ENCODE measurements at regions not wholly inside any gene's neighbourhood (a gene's known extent, or its start where the extent isn't known, plus 50 kb on each side); places are given as distances from the start of the nearest gene placed in this dataset.

GRCh38 chrX:80098038-80098437, 83.5 kb downstream of the TBX22 start:
- no peak for DNase-seq

- DNase-seq: no peak
Observed at GRCh38 chrX:80120335-80120734, 105.8 kb downstream of the TBX22 start.

- DNase-seq: no peak
Observed at GRCh38 chrX:80138938-80139337, 124.4 kb downstream of the TBX22 start.

GRCh38 chrX:80139564-80139963, 125.0 kb downstream of the TBX22 start:
- DNase-seq: no peak

GRCh38 chrX:80170581-80170980, 156.0 kb downstream of the TBX22 start:
- DNase-seq: no peak

GRCh38 chrX:80173261-80173660, 158.7 kb downstream of the TBX22 start:
- DNase-seq: no peak

- no peak for DNase-seq
Observed at GRCh38 chrX:80174925-80175574, 160.5 kb downstream of the TBX22 start.

GRCh38 chrX:80181079-80181478, 166.5 kb downstream of the TBX22 start:
- DNase-seq: no peak

- no peak for DNase-seq
Observed at GRCh38 chrX:80184854-80185253, 170.3 kb downstream of the TBX22 start.

- DNase-seq: no peak
Observed at GRCh38 chrX:80206647-80207046, 192.1 kb downstream of the TBX22 start.

- DNase-seq: no peak
Observed at GRCh38 chrX:80207327-80207726, 192.8 kb downstream of the TBX22 start.

- DNase-seq: no peak
Observed at GRCh38 chrX:80216086-80216485, 201.5 kb downstream of the TBX22 start.

GRCh38 chrX:80223982-80224579, 196.2 kb upstream of the TENT5D start:
- DNase-seq: no peak

GRCh38 chrX:80229626-80230025, 190.6 kb upstream of the TENT5D start:
- DNase-seq: no peak

GRCh38 chrX:80237072-80237471, 183.2 kb upstream of the TENT5D start:
- no peak for DNase-seq

- DNase-seq: no peak
Observed at GRCh38 chrX:80246271-80246670, 174.0 kb upstream of the TENT5D start.

- DNase-seq: no peak
Observed at GRCh38 chrX:80266287-80266686, 154.0 kb upstream of the TENT5D start.

GRCh38 chrX:80266979-80267378, 153.3 kb upstream of the TENT5D start:
- DNase-seq: no peak

GRCh38 chrX:80267790-80268189, 152.5 kb upstream of the TENT5D start:
- no peak for DNase-seq

- DNase-seq: no peak
Observed at GRCh38 chrX:80282535-80282934, 137.7 kb upstream of the TENT5D start.

- peak in 1 of 5 donors; percentile 7 for DNase-seq
Observed at GRCh38 chrX:80285131-80285773, 135.0 kb upstream of the TENT5D start.

- no peak for DNase-seq
Observed at GRCh38 chrX:80290834-80291233, 129.4 kb upstream of the TENT5D start.

- DNase-seq: no peak
Observed at GRCh38 chrX:80293354-80293753, 126.9 kb upstream of the TENT5D start.

- no peak for DNase-seq
Observed at GRCh38 chrX:80306007-80306406, 114.2 kb upstream of the TENT5D start.
